ENCODE measurements at regions not wholly inside any gene's neighbourhood (a gene's known extent, or its start where the extent isn't known, plus 50 kb on each side); places are given as distances from the start of the nearest gene placed in this dataset.
"Not testable (repeated sequence)": the region's sequence is repeated elsewhere in the genome, so short reads cannot be mapped to it uniquely, and the experiment has no call there.

DNA sequence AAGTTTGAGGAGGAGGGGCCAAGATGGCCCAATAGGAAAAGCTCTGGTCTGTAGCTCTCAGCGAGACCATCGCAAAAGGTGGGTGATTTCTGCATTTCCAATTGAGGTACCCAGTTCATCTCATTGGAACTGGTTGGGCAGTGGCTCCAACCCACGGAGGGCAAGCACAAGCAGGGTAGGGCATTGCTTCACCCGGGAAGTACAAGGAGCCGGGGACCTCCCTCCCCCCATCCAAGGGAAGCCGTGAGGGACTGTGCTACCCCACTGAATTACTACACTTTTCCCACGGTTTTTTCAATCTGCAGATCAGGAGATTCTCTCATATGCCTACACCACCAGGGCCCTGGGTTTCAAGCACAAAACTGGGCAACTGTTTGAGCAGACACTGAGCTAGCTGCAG is 58.0 kb upstream of the EFCAB3 start:
- POLR2A ChIA-PET = no interaction called here
- DNase-seq = no peak

DNA sequence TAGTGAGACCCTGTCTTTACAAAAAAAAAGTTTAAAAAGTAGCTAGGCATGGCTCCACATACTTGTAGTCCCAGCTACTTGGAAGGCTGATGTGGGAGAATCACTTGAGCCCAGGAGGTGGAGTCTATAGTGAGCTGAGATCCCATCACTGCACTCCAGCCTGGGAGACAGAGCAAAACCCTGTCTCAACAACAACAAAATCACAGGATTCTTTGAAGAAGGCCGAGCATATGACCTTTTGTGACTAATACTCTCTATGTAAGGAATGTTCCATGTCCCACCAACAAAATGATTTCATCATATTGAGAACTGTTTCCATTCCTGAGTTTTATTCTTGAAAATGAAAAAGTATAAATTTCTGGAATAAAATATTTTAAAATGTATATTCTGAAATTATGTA is 58.9 kb upstream of the EFCAB3 start:
- POLR2A ChIA-PET = no interaction called here
- Mint-ChIP-seq H3K27ac (no peak overlapping the region), H3K4me1 (no peaks in the 10 kb centered on the region), H3K4me3 (no peak overlapping the region), H3K36me3 (peaks cover 0 to 9% (median 0%) of the 10 kb centered on the region in 3 donors), H3K27me3 (peaks cover 13 to 53% (median 32%) of the 10 kb centered on the region in 5 donors), H3K9me3 (peaks cover 0 to 6% (median 0%) of the 10 kb centered on the region in 9 donors)
- DNase-seq = no peak
- no peak for ATAC-seq

More for the DNA sequence above, 58.0 kb upstream of the EFCAB3 start:
- Mint-ChIP-seq H3K36me3 (peaks cover 0 to 5% (median 0%) of the 10 kb centered on the region in 3 donors), H3K4me3 (no peak overlapping the region), H3K4me1 (no peaks in the 10 kb centered on the region), H3K27me3 (peaks cover 10 to 44% (median 27%) of the 10 kb centered on the region in 5 donors), H3K27ac (no peak overlapping the region), H3K9me3 (peaks cover 0 to 6% (median 0%) of the 10 kb centered on the region in 9 donors)
- ATAC-seq = no peak

DNA sequence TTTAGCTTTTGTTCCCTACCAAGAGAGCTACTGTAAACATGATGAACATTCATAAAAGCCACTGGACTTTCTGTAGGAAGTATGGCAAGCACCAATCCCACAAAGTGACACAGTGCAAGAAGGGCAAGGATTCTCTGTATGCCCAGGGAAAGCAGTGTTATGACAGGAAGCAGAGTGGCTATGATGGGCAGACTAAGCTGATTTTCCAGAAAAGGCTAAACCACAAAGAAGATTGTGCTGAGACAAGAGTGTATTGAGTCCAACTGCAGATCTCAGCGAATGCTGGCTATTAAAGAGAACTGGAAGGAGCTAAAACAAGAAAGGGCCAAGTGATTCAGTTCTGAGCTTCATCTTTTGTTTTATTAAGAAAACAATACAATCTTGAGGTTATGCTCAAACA is 60.5 kb upstream of the EFCAB3 start:
- POLR2A ChIA-PET = no interaction called here
- Mint-ChIP-seq H3K27ac (no peak overlapping the region), H3K9me3 (peaks cover 0 to 6% (median 0%) of the 10 kb centered on the region in 9 donors), H3K36me3 (peaks cover 0 to 9% (median 0%) of the 10 kb centered on the region in 3 donors), H3K4me3 (no peak overlapping the region), H3K27me3 (peaks cover 13 to 68% (median 40%) of the 10 kb centered on the region in 5 donors), H3K4me1 (no peaks in the 10 kb centered on the region)
- DNase-seq (no peak), ATAC-seq (no peak)

DNA sequence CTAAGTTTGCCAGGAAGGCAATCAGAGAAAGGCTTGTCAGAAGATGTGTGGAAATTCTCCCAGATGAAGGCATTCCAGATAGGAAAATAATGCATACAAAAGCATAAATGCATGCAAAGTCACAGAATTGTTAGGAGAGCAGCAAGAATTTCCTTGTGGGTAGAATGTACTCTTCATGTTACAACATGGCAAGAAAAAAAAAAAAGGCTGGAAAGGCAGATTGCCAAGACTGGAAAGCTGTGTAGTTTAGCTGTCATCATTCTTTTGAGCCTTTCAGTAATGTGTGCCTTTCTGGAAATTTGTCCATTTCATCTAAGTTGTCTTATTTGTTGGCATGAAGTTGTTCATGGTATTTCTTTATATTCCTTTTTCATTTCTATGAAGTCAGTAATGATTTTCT is 71.0 kb upstream of the EFCAB3 start:
- POLR2A ChIA-PET = no interaction called here
- no peak for ATAC-seq
- no peak for DNase-seq
- Mint-ChIP-seq H3K27me3 (peaks cover 25 to 73% (median 43%) of the 10 kb centered on the region in 5 donors), H3K36me3 (peaks cover 0 to 9% (median 7%) of the 10 kb centered on the region in 3 donors), H3K9me3 (peaks cover 0 to 12% (median 4%) of the 10 kb centered on the region in 9 donors), H3K4me3 (no peak overlapping the region), H3K27ac (peak overlapping the region in 1 of 10 donors; percentile 1), H3K4me1 (no peaks in the 10 kb centered on the region)

DNA sequence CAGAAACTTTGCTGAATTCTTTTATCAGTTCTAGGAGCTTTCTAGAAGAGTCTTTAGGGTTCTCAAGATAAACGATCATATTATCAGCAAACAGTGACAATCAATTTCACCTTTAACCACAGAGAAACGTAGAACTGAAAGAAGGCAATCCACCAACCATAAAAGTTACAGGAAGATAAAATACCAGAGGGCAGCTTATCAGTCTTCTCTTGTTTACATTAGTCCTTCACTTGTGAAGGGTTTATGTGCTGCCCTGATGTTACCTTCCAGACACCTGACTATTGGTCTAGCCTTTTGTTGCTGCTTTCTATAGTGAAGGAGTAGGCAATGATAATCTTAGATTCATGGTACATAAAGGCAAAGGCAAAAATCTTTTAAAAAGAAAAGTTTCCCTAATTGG is 73.2 kb upstream of the EFCAB3 start:
- H3K36me3 Mint-ChIP-seq = peaks cover 0 to 9% (median 7%) of the 10 kb centered on the region in 3 donors
- H3K27me3 Mint-ChIP-seq = peaks cover 25 to 74% (median 43%) of the 10 kb centered on the region in 5 donors
- H3K9me3 Mint-ChIP-seq = peaks cover 0 to 12% (median 4%) of the 10 kb centered on the region in 9 donors
- H3K4me1 Mint-ChIP-seq = no peaks in the 10 kb centered on the region
- ATAC-seq (no peak), DNase-seq (no peak)
- no peak overlapping the region for H3K27ac Mint-ChIP-seq
- POLR2A ChIA-PET = no interaction called here
- H3K4me3 Mint-ChIP-seq = no peak overlapping the region

DNA sequence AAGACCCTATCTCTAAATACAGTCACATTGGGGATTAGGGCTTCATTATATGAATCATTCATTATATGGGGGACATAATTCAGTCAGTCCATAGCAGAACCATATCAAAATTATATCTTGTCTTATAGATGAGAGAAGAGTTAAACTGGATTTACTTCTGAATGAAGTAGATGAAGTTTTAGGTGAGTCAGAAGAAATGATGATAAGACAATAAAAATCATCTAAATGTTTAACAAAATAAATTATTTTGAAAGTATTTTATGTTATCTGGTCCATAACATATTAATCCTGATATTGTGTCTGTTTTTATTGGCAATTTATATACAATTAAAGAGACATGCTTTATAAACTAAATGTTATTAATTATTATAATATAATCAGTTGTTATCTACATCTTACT is 76.9 kb upstream of the EFCAB3 start:
- DNase-seq (no peak), ATAC-seq (no peak)
- no peak overlapping the region for H3K4me3 Mint-ChIP-seq
- no peaks in the 10 kb centered on the region for H3K4me1 Mint-ChIP-seq
- peaks cover 0 to 5% (median 2%) of the 10 kb centered on the region in 3 donors for H3K36me3 Mint-ChIP-seq
- peaks cover 0 to 11% (median 4%) of the 10 kb centered on the region in 9 donors for H3K9me3 Mint-ChIP-seq
- H3K27ac Mint-ChIP-seq = no peak overlapping the region
- POLR2A ChIA-PET = no interaction called here
- H3K27me3 Mint-ChIP-seq = peaks cover 21 to 60% (median 27%) of the 10 kb centered on the region in 5 donors

DNA sequence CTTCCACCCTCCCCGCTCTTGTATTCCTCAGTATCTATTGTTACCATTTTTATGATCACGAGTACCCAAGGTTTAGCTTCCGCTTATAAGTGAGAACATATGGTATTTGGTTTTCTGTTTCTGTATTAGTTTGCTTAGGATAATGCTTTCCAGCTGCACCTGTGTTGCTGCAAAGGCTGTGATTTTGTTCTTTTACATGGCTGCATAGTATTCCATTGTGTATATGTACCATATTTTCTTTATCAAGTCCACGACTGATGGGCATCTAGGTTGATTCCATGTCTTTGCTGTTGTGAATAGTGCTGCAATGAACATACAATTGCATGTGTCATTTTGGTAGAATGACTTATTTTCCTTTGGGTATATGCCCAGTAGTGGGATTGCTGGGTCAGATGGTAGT is 79.7 kb upstream of the EFCAB3 start:
- DNase-seq (no peak), ATAC-seq (no peak)
- POLR2A ChIA-PET = no interaction called here
- peaks cover 0 to 11% (median 4%) of the 10 kb centered on the region in 9 donors for H3K9me3 Mint-ChIP-seq
- H3K27ac Mint-ChIP-seq = no peak overlapping the region
- H3K27me3 Mint-ChIP-seq = peaks cover 8 to 32% (median 10%) of the 10 kb centered on the region in 5 donors
- peaks cover 0 to 5% (median 2%) of the 10 kb centered on the region in 3 donors for H3K36me3 Mint-ChIP-seq
- H3K4me1 Mint-ChIP-seq = no peaks in the 10 kb centered on the region
- H3K4me3 Mint-ChIP-seq = no peak overlapping the region

DNA sequence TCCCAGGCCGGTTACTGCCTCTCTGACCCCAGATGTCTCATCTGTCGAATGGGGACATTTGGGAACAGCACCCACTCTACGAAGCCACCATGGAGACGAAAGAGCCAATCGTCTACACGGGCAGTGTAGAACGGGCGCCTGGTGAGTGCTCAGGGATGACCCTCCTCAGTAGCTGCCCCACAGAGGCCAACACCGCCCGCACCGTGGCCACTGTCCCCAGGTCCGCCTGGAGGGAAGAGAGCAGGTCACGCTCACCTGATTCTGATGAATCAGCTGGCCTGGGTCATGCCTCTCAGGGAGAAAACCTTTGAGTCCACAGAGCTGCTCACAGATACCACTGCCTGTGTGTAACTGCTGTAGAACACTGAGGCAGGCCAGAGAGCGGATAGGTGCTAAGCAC is 105.1 kb upstream of the EFCAB3 start:
- H3K9me3 Mint-ChIP-seq, ATAC-seq, H3K4me1 Mint-ChIP-seq, POLR2A ChIA-PET, H3K4me3 Mint-ChIP-seq, DNase-seq, H3K36me3 Mint-ChIP-seq, H3K27me3 Mint-ChIP-seq: not testable (repeated sequence)
- peak overlapping the region in 1 of 10 donors; percentile 18 for H3K27ac Mint-ChIP-seq

DNA sequence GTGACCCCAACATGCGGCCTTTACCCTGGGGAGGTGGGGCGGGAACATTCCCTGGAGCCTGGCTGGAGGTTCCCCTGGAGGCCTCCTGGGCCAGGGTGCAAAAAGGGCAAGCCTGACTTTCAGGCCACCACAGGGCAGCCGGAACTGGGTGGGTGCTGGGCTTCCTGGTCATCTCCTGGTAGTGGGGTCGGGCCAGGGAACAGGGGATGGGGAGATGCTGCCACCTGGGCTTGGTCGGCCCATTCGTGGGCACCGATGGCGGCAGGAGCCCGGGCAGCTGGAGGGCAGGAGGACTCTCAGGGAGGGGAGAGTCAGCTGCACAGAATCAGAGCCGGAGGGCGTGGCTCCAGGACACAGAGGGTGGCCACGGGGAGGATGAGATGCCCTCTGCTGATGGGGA is 112.0 kb upstream of the EFCAB3 start:
- H3K27me3 Mint-ChIP-seq, H3K36me3 Mint-ChIP-seq, ATAC-seq, POLR2A ChIA-PET, H3K27ac Mint-ChIP-seq, H3K4me3 Mint-ChIP-seq, H3K4me1 Mint-ChIP-seq, H3K9me3 Mint-ChIP-seq, DNase-seq: not testable (repeated sequence)

DNA sequence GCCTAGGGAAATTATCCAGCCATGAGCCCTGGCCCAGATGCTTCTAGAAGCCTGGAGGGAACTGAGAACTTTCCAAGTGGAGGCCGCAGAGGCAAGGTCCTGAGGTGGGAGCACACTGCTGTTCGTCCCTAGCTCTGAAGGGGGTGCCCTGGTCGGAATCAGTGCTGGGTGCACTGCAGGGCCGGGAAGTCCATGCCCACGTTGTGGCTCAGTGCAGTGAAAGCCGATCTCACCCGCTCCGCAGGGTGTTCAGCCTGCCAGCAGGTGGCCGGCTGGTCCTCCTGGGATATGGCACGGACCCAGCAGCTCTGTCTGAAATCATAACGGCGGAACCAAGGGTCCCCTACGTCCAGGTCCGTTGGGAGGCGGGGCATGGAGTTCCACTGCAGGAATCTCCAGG is 115.4 kb upstream of the EFCAB3 start:
- H3K9me3 Mint-ChIP-seq, H3K36me3 Mint-ChIP-seq, H3K4me3 Mint-ChIP-seq, DNase-seq, ATAC-seq, H3K27me3 Mint-ChIP-seq, POLR2A ChIA-PET, H3K27ac Mint-ChIP-seq, H3K4me1 Mint-ChIP-seq: not testable (repeated sequence)

DNA sequence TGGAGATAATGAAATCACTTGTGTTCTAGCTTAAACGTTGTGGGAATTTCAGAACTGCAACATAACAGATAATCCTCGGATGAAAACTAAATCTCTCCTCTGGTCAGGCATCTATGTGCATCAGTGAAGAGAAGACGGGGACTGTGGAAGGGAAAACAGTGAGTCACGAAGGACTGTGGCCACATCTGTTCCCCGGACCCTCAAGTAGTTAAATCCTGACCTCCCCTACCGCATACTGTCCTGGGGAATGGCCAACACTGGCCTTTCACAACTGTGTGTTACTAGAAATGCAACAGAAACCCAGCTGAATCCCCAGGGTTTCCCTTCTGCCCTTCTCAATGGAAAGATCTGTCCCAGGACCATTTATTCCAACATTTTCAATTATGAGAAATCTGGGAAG is 124.6 kb upstream of the EFCAB3 start:
- DNase-seq, H3K4me1 Mint-ChIP-seq, H3K27me3 Mint-ChIP-seq, H3K9me3 Mint-ChIP-seq, H3K36me3 Mint-ChIP-seq, H3K4me3 Mint-ChIP-seq, H3K27ac Mint-ChIP-seq, ATAC-seq, POLR2A ChIA-PET: not testable (repeated sequence)

DNA sequence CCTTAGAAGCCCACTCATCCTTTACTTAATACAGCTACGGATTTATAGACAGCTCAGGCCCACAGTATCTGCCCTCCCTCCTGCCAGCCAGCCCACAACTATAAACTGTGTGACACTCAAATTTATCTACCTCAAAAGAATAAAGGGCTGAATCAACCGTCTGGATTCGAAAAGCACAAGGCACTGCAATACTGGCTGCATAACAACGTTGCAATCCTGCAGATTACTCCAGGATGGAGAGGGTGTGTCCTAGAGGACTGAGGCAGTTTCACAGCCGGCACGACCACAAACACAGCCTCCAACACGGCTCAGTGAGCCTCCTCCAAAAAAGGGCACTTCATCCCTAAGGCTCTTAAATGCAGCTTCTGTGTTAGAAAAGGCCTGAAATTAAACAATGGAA is 138.3 kb upstream of the EFCAB3 start:
- POLR2A ChIA-PET, H3K9me3 Mint-ChIP-seq, ATAC-seq, H3K4me3 Mint-ChIP-seq, H3K27me3 Mint-ChIP-seq, H3K4me1 Mint-ChIP-seq, H3K36me3 Mint-ChIP-seq, H3K27ac Mint-ChIP-seq, DNase-seq: not testable (repeated sequence)

DNA sequence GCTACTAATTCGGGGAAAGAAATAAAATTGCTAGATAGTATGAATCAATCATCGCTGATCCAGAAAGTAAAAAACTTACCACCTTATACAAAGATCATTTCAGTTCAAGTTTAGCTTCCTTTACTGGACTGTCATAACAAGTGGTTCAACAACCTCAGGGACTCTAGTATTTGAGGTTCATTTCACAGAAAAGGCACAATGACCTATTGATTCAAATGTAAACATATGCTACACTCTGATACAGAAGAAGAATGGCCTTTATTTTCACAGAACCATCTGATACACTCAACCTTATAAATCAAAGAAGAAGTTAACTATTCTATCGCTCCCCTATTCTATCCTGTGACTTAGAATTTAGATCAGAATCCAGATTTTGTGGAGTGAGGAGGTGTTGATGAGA is 140.8 kb upstream of the EFCAB3 start:
- H3K27me3 Mint-ChIP-seq = peaks cover 0 to 15% (median 8%) of the 10 kb centered on the region in 5 donors
- not testable (repeated sequence) for H3K36me3 Mint-ChIP-seq

DNA sequence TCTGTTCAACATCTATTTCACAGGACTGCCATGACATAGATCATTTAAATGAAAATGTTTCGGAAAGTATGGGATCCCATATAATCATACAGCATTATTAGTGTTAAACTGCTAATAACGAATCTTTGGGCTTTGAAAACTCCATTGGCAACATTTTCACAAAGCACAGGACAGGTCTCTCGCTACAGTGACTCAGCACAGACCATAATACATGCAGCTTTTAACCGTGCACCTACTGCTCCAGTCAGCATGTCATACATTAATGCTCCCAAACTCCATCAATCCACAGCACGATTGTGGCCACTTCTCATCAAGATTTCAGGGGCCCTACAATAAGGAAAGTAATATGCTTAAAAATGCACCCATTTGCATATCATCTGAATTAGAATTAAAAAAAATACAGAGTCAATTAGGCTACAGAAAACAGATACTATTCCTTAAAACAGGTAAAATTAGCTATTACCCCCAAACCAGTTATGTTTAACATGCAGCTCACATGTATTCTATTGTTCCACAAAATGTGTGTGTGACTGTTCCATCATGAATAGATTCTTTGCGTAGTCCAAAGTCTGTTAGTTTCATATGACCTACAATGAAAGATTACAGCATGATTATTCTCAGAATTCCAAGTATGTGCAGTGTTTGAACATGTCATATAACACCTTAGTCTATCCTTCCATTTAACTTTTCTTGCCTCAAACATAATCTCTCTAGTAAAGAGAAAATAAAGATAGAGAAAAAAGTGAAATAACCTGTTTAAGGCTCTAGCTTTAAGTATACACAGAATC is 141.6 kb upstream of the EFCAB3 start:
- H3K36me3 Mint-ChIP-seq, POLR2A ChIA-PET, H3K27ac Mint-ChIP-seq, H3K4me3 Mint-ChIP-seq, H3K4me1 Mint-ChIP-seq, ATAC-seq, H3K9me3 Mint-ChIP-seq, DNase-seq: not testable (repeated sequence)
- peaks cover 0 to 15% (median 8%) of the 10 kb centered on the region in 5 donors for H3K27me3 Mint-ChIP-seq

More for the DNA sequence above, 140.8 kb upstream of the EFCAB3 start:
- H3K4me3 Mint-ChIP-seq, DNase-seq, H3K9me3 Mint-ChIP-seq, H3K4me1 Mint-ChIP-seq, POLR2A ChIA-PET, ATAC-seq: not testable (repeated sequence)
- peak overlapping the region in 1 of 10 donors; percentile 85 for H3K27ac Mint-ChIP-seq

Data from naive thymus-derived CD8-positive, alpha-beta T cell (primary cell).